ENCODE measurements at regions not wholly inside any gene's neighbourhood (a gene's known extent, or its start where the extent isn't known, plus 50 kb on each side); places are given as distances from the start of the nearest gene placed in this dataset.
"Not testable (repeated sequence)": the region's sequence is repeated elsewhere in the genome, so short reads cannot be mapped to it uniquely, and the experiment has no call there.

DNA sequence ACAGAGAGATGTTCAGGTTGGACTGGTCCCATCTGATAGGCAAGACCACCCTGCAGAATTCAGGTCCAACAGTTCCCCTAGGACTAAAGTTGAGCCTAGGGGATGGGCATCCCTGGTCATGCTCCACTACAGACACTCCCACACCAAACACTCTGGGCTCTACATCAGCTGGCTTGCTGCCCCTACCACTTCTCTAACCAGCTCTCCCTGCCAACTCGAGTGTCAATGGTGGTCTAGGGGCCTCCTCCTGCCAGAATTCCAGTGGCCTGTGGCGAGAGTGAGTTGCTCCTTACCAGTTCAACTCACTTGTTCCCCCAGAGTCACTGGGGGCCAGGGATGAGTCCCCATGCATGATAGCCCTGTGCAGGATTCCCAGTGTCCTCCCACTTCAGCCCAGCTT lies 316.2 kb upstream of the PPP2R3A start:
- no peak for DNase-seq

- DNase-seq, result no peak
Measured at GRCh38 chr3:135650309-135650708, 315.2 kb upstream of the PPP2R3A start.

DNA sequence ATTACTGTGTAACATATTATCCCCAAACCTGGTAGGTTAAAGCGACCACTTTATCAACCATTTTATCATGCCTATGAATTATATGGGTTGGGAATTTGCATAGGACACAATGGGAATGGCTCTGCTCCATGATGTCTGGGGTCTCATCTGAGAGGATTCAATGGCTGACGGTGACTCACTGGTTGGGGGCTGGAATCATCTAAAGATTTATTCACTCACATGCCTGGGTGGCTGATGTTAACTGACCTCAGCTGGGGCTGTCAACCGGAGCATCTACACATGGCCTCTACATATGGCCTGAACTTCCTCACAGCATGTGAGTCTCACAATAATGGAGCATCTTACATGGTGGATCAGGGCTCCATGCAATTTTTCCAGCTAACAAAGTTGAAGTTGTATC lies 313.1 kb upstream of the PPP2R3A start:
- no peak for DNase-seq

GRCh38 chr3:135655328-135655727 lies 310.2 kb upstream of the PPP2R3A start:
- no peak for DNase-seq

GRCh38 chr3:135658451-135658850 lies 307.1 kb upstream of the PPP2R3A start:
- not testable (repeated sequence) for DNase-seq

- DNase-seq, result no peak
Measured at GRCh38 chr3:135667061-135667460, 298.5 kb upstream of the PPP2R3A start.

DNA sequence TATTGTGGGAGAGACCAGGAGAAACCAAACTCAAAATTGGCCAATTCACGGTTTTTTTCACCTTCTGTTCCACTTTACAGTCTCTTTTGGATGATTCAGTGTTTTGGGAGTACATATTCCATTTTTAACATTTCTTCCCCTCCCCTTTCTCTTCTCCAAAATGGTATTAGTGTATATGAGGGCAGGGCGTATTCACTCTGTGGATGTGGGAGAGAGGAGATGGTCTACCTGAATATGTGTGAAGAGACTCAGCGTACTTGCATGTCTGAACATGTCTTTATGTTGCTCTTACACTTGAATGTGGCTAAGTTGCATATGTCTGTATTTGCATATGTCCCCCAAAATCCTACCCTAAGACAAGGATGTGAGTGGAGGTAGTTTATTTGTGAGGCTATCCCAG lies 291.0 kb upstream of the PPP2R3A start:
- DNase-seq, result no peak

- DNase-seq, result no peak
Measured at GRCh38 chr3:135678386-135678785, 287.1 kb upstream of the PPP2R3A start.

GRCh38 chr3:135688003-135688402 lies 277.5 kb upstream of the PPP2R3A start:
- no peak for DNase-seq

DNA sequence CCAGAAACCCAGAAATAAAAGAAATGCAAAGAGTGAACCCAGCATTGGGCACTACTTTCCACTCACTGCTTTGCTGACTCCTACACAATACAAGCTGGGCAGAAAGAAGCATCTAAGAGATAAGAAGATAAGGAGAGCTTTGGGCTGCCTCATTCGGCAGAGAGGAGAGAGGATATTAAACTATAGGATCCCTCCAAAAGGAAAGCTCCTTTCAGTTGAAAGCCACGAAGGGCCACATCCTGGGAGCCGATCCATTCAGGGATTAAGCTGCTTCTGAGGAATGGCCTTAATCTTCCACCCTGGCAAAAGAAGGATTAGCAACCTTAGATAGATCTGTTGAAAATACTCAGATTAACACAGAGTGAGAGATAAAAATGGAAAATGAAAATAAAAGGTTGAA lies 274.9 kb upstream of the PPP2R3A start:
- DNase-seq, result no peak

GRCh38 chr3:135691240-135691639 lies 274.3 kb upstream of the PPP2R3A start:
- DNase-seq, result no peak

GRCh38 chr3:135694142-135694541 lies 271.4 kb upstream of the PPP2R3A start:
- DNase-seq, result no peak

- no peak for DNase-seq
Measured at GRCh38 chr3:135699741-135700140, 265.8 kb upstream of the PPP2R3A start.

DNA sequence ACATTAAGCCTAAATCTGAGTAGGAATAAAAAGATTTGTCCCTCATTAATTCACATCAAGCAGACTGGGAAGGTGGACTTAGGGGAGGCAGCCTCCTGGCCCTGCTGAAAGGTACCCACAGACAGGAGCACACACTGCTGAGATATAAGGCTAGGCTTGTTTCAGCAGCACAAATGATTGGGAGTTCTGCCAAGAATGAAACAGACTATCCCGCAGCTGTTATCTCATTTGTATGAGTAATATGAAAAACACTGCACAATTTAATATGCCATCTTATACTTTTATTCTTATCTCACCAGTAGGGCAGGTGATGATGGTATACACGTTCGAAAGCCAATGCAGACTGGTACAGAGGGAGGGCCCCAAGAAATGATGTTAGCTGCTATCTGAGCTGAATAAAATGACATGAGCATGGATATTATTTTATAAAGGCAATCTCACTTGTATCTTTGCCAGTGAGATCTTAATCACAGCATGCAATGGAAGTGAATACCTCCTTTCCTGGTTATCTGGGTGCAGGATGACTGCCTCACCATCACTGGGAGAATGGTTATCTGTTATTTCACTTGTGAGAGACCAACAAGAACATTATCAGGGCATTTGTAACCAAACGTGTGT lies 258.7 kb upstream of the PPP2R3A start:
- no peak for DNase-seq

DNA sequence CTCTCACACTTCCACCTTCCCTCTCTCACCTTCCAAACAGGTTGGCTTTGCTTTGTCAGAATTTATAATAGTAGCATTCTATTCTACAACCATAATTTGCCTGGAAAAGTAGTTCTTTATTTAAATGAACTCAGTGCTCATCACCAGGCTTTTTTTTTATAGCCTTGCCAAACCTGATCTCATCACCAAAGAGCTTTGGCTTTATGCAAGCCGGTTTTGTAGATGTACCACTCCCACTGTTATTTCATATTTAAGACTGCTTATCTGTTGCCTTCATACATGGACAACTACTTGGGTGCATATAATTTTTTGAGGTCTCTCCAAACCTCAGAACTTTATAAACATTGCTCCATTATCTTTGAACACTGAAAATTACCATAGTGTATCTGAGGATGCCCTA lies 246.1 kb upstream of the PPP2R3A start:
- no peak for DNase-seq

- no peak for DNase-seq
Measured at GRCh38 chr3:135728007-135728721, 237.4 kb upstream of the PPP2R3A start.

DNA sequence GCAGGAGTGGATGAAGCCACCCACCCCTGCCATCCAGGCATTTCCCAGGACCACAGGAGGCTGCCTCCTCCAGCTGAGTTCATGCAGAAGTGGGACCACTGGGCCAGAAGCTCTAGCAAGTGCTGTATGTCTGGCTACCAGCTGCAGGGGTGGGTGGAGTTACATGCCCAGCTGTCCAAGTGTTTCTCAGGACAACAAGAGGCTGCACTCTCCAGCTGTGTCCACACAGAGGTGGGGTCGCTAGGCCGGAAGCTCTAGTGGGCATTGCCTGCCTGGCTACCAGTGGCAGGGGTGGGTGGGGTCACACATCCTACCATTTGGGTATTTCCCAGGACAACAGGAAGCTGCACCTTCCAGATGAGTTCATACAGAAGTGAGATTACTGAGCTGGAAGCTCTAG lies 234.0 kb upstream of the PPP2R3A start:
- no peak for DNase-seq

DNA sequence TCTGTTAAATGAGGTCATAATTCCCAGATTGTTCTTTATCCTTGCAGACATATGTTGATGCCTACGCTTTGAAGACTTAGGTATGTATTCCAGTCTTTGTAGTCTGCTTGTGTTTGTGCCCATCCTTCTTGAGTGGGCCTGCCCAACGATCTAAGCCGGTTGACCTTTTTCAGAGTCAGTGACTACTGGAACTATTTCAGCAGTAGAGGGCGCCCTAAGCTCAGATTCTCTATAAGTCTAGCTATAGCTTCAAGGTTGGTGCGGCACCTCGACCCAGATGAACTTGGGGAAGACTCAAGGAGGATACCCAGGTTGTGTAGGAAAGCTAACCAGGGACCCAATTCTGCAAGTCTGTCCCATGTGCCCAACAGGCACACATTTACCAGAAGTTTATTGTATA lies 228.8 kb upstream of the PPP2R3A start:
- no peak for DNase-seq

DNA sequence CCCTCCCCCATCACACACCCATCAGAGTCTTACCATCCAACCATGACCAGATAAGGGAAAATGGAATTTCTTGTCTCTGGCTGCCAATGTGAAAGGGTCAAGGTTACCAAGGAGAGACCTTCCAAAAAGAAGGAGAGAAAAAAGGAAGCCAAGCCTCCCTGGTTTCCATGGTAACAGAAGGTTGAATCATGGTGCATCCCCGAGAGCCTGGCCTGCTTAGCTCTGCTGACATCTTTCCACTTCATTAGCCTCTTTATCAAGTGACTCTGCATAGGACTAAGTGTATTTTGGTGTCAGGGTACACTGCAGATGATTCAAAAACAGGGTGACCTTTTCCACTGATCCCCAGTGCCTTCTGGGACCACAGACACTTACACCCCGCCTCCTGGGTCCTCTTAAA lies 225.7 kb upstream of the PPP2R3A start:
- no peak for DNase-seq

GRCh38 chr3:135740211-135740610 lies 225.3 kb upstream of the PPP2R3A start:
- no peak for DNase-seq

DNA sequence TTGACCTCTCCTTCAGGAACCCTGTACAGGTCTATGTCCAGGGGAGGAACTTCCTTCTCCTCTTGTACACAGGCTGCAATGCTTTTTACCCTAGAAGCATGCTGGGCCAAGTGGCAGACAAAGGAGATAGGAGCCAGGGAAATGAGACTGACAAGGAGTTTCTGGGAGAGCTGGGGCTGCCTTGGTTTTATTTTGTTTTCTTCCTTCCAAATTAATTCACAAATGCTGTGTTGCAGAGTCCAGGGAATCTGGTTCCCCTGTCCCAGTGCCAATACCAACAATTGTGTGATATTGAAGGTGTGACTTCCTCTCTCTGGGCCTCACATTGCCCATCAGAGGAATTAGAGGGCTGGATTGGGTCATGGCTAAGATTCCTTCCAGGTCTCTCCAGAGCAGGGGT lies 224.8 kb upstream of the PPP2R3A start:
- DNase-seq, result no peak

DNA sequence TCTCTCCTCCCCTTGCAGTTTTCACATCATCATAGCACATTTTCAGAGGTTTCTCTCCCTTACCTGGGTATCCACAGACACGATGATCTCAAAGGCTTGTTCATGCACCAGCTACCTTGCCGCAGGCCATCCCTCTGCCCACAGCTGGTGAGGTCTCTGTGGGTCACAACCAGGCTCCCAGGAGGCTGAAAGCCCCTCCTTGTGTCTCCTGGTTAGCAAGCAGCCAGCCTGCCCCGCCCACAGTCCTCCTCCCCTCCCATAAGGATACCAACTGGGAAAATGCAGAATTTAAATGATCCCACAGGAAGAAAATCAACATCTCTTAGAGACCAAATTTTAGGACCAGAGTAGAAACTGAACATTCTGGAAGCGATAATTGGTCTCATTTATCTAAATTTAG lies 213.5 kb upstream of the PPP2R3A start:
- DNase-seq, result no peak

DNA sequence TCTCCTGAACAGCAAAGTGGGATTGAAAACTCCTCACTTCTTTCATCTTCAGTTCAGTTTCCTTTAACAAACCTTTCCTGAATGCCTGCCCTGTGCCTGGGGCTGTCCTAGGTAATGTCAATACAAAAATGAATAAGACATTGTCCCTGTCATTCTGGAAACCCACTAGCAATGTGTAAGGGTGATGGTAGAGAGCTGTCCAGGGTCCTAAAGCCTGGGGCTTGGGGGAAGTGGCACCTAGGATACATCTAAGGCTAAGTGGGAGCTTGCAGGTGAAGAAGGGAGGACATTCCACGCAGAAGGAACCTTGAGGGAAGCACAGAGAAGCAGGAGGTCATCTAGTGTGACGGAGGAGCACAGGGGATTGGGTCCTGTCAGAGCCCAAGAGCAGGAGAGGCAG lies 212.7 kb upstream of the PPP2R3A start:
- DNase-seq, result no peak

DNA sequence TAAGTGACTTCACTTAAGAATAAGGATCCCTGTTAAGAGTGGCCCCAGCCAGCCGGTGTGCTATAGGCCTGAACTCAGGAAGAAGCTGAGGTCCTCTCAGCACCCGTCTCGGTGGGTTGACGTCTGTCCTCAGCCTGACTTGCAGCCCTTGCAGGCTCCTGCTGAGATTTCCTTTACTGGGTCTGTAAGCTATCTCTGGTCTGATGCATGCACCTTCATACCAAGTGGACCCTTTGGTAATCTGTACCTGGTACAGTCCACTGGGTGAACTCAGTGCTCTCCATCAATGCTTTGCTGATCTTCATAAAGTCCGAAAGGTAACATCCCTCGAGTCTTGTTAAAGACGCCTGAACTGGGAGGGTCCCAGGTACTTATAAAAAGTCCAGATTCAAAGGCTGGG lies 212.0 kb upstream of the PPP2R3A start:
- no peak for DNase-seq

Measured in cerebellar nuclear complex (tissue), 1 donor.